H1 (cell line): ENCODE measurements at regions not wholly inside any gene's neighbourhood (a gene's known extent, or its start where the extent isn't known, plus 50 kb on each side); places are given as distances from the start of the nearest gene placed in this dataset.

Source experiments
- KDM1A ChIP-seq: fragments of 200-600, 300-600 bp; sonication (generic); IDR thresholded peaks from 2 replicates; pipeline ENCODE4 v1.7.1; 2016; ENCODE audit warnings: mild to moderate bottlenecking, low read length, borderline replicate concordance
- NRF1 ChIP-seq: IDR thresholded peaks from 2 replicates; pipeline ENCODE4 v1.6.1; 2011; ENCODE audit warnings: mild to moderate bottlenecking, low read depth, low read length, improper control_type of control experiment
- POLR2A ChIP-seq, 2 experiments: IDR thresholded peaks; 1 replicate in 1 of 2; 2 replicates in 1 of 2; pipeline ENCODE4 v1.6.1; 2011; ENCODE audit warnings: low read depth in 2 of 2, low read length in 2 of 2, mild to moderate bottlenecking in 2 of 2; ENCODE audit errors: control extremely low read depth in 1 of 2
- RAD21 ChIP-seq, 2 experiments: IDR thresholded peaks in 1 of 2; conservative IDR thresholded peaks in 1 of 2; 2 replicates each; pipeline ENCODE4 v1.6.1; 2011; ENCODE audit warnings: low read depth in 2 of 2, low read length in 2 of 2, improper control_type of control experiment in 1 of 2, inconsistent platforms in 1 of 2, mild to moderate bottlenecking in 1 of 2, moderate library complexity in 1 of 2
- RFX5 ChIP-seq: IDR thresholded peaks from 2 replicates; pipeline ENCODE4 v1.6.1; 2011; ENCODE audit warnings: low read depth, low read length, improper control_type of control experiment, borderline replicate concordance
- SIN3A ChIP-seq, 2 experiments: IDR thresholded peaks in 1 of 2; conservative IDR thresholded peaks in 1 of 2; 2 replicates each; pipeline ENCODE4 v1.6.1; 2011 to 2012; ENCODE audit warnings: low read length in 2 of 2, improper control_type of control experiment in 1 of 2, low read depth in 1 of 2, mild to moderate bottlenecking in 1 of 2
- USF2 ChIP-seq: IDR thresholded peaks from 2 replicates; pipeline ENCODE4 v1.6.1; 2011; ENCODE audit warnings: low read length, improper control_type of control experiment
- ZNF274 ChIP-seq: IDR thresholded peaks from 2 replicates; pipeline ENCODE4 v1.7.0; 2012; ENCODE audit warnings: low read length, borderline replicate concordance; ENCODE audit errors: extremely low read depth
- TF ChIP-seq, protein P1 (sequence below): IDR thresholded peaks from 2 replicates; pipeline ENCODE4 v1.6.1; 2012; ENCODE audit warnings: inconsistent platforms
- TF ChIP-seq, protein P2 (sequence below), 3 experiments: IDR thresholded peaks; 1 replicate in 2 of 3; 2 replicates in 1 of 3; pipeline versions ENCODE4 v1.5.1 to v1.6.1; 2011; ENCODE audit warnings: low read length in 3 of 3, mild to moderate bottlenecking in 3 of 3, inconsistent platforms in 2 of 3, low read depth in 1 of 3, moderate library complexity in 1 of 3; ENCODE audit not compliant: insufficient read depth in 1 of 3; ENCODE audit errors: control extremely low read depth in 1 of 3

GRCh38 chr5:68424799-68425537 is 209.4 kb downstream of the PIK3R1 start:
- TF ChIP-seq ZNF274: no peak
- no peak for TF ChIP-seq RAD21 (IDR thresholded peaks at IDR 0.05 in 1 of 2, conservative IDR thresholded peaks at IDR 0.05 in 1 of 2; ENCODE audit: low read depth in 2 of 2, low read length in 2 of 2)
- no peak for TF ChIP-seq RFX5
- TF ChIP-seq, protein P1, sequence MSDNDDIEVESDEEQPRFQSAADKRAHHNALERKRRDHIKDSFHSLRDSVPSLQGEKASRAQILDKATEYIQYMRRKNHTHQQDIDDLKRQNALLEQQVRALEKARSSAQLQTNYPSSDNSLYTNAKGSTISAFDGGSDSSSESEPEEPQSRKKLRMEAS: no peak
- TF ChIP-seq, protein P2, sequence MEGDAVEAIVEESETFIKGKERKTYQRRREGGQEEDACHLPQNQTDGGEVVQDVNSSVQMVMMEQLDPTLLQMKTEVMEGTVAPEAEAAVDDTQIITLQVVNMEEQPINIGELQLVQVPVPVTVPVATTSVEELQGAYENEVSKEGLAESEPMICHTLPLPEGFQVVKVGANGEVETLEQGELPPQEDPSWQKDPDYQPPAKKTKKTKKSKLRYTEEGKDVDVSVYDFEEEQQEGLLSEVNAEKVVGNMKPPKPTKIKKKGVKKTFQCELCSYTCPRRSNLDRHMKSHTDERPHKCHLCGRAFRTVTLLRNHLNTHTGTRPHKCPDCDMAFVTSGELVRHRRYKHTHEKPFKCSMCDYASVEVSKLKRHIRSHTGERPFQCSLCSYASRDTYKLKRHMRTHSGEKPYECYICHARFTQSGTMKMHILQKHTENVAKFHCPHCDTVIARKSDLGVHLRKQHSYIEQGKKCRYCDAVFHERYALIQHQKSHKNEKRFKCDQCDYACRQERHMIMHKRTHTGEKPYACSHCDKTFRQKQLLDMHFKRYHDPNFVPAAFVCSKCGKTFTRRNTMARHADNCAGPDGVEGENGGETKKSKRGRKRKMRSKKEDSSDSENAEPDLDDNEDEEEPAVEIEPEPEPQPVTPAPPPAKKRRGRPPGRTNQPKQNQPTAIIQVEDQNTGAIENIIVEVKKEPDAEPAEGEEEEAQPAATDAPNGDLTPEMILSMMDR (IDR thresholded peaks at IDR 0.05; ENCODE audit: control extremely low read depth in 1 of 3, insufficient read depth in 1 of 3, low read depth in 1 of 3, low read length in 3 of 3): no peak
- no peak for TF ChIP-seq POLR2A (IDR thresholded peaks at IDR 0.05; ENCODE audit: control extremely low read depth in 1 of 2, low read depth in 2 of 2, low read length in 2 of 2)
- TF ChIP-seq KDM1A: no peak
- TF ChIP-seq NRF1: no peak
- TF ChIP-seq SIN3A (conservative IDR thresholded peaks at IDR 0.05 in 1 of 2, IDR thresholded peaks at IDR 0.05 in 1 of 2; ENCODE audit: low read depth in 1 of 2, low read length in 2 of 2): no peak
- no peak for TF ChIP-seq USF2
